Ascending aorta (tissue), 2 donors: ENCODE measurements at regions not wholly inside any gene's neighbourhood (a gene's known extent, or its start where the extent isn't known, plus 50 kb on each side); places are given as distances from the start of the nearest gene placed in this dataset.
"Not testable (repeated sequence)": the region's sequence is repeated elsewhere in the genome, so short reads cannot be mapped to it uniquely, and the experiment has no call there.

Experiments used
- DNase-seq, 2 donors: peaks; one replicate each; pipeline ENCODE4 v3.0.0-alpha.2; 2019; ENCODE audit warnings: low spot score in 2 of 2
- H3K27ac ChIP-seq, 2 donors: fragments of 200-600 bp; sonication (generic); one replicate each; pipeline ENCODE4 v1.5.1; 2016 to 2017; ENCODE audit warnings: mild to moderate bottlenecking in 1 of 2
- H3K27me3 ChIP-seq: fragments of 200-600 bp; sonication (generic); one replicate; pipeline ENCODE4 v1.5.1; 2017
- H3K36me3 ChIP-seq, 2 donors: fragments of 200-600 bp; sonication (generic); one replicate each; pipeline ENCODE4 v1.5.1; 2016
- H3K4me1 ChIP-seq, 2 donors: fragments of 200-600 bp; sonication (generic); one replicate each; pipeline ENCODE4 v1.5.1; 2016 to 2017; ENCODE audit warnings: mild to moderate bottlenecking in 1 of 2
- H3K4me3 ChIP-seq, 2 donors: fragments of 200-600 bp; sonication (generic); one replicate each; pipeline ENCODE4 v1.5.1; 2016 to 2017; ENCODE audit warnings: mild to moderate bottlenecking in 1 of 2
- H3K9me3 ChIP-seq, 2 donors: fragments of 200-600 bp; sonication (generic); one replicate each; pipeline ENCODE4 v1.5.1; 2016
- intact Hi-C: fragments of 100-400 bp; cut with DNase I; formaldehyde crosslinking; loops from one replicate; pipeline ENCODE4 v1.15.1; 2023
- TF ChIP-seq, protein P1 (sequence below), 3 experiments: fragments of 200-600 bp in 2 of 3; fragments of 450-650 bp in 1 of 3; sonication (generic) in 2 of 3; IDR thresholded peaks; one replicate each; pipeline ENCODE4 v1.5.1; 2016 to 2019; ENCODE audit warnings: antibody characterized with exemption in 3 of 3, mild to moderate bottlenecking in 1 of 3, moderate library complexity in 1 of 3

DNA sequence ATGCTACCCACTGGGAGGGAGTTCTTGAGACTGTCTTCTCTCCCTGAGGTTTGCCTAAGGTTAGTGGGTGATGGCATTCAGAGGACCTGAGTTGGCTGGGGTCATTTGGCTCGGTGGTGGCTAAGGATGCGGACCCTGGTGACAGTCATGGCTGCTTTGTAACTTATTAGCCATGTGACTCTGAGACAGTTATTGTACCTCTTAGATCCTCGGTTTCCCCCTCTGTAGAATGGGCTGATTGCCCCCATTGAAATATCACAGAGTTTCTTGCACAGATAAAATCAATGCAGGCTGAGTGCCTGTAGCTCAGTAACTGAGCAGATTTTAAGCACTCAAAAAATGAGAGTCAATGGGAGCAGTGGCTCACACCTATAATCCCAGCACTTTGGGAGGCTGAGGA is 96.7 kb upstream of the MED13L start:
- no peak for DNase-seq
- H3K27ac ChIP-seq, result peak overlapping the region; percentile 81 to 89
- H3K4me3 ChIP-seq, result no peak overlapping the region
- H3K4me1 ChIP-seq, result peaks cover 4 to 25% of the 10 kb centered on the region in 2 donors
- intact Hi-C loops, result no loop called here
- H3K9me3 ChIP-seq, result no peaks in the 10 kb centered on the region
- TF ChIP-seq, protein P1, sequence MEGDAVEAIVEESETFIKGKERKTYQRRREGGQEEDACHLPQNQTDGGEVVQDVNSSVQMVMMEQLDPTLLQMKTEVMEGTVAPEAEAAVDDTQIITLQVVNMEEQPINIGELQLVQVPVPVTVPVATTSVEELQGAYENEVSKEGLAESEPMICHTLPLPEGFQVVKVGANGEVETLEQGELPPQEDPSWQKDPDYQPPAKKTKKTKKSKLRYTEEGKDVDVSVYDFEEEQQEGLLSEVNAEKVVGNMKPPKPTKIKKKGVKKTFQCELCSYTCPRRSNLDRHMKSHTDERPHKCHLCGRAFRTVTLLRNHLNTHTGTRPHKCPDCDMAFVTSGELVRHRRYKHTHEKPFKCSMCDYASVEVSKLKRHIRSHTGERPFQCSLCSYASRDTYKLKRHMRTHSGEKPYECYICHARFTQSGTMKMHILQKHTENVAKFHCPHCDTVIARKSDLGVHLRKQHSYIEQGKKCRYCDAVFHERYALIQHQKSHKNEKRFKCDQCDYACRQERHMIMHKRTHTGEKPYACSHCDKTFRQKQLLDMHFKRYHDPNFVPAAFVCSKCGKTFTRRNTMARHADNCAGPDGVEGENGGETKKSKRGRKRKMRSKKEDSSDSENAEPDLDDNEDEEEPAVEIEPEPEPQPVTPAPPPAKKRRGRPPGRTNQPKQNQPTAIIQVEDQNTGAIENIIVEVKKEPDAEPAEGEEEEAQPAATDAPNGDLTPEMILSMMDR (IDR thresholded peaks at IDR 0.05), result no peak
- H3K27me3 ChIP-seq, result no peaks in the 10 kb centered on the region
- H3K36me3 ChIP-seq, result no peaks in the 10 kb centered on the region

DNA sequence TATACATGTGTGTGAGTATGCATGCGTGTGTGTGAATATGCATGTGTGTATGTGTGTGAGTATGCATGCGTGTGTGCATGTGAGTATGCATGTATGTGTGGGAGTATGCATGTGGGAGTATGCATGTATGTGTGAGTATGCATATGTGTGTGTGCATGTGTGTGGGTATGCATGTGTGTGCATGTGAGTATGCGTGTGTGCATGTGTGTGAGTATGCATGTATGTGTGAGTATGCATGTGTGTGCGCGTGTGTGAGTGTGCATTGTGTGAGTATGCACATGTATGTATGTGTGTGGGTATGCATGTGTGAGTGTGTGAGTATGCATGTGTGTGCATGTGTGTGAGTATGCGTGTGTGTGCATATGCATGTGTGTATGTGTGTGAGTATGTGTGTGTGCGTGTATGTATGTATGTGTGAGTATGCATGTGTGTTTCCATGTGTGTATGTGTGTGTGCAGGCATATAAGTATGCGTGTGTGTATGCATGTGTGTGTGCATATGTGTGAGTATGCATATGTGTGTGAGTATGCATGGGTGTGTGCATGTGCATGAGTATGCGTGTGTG is 97.9 kb upstream of the MED13L start:
- Histone ChIP-seq H3K9me3 (no peaks in the 10 kb centered on the region), H3K4me3 (no peak overlapping the region), H3K27me3 (no peaks in the 10 kb centered on the region), H3K27ac (no peak overlapping the region), H3K36me3 (no peaks in the 10 kb centered on the region), H3K4me1 (peaks cover 4 to 25% of the 10 kb centered on the region in 2 donors)
- intact Hi-C loops, result no loop called here
- TF ChIP-seq, protein P1 (IDR thresholded peaks at IDR 0.05), result no peak
- no peak for DNase-seq

DNA sequence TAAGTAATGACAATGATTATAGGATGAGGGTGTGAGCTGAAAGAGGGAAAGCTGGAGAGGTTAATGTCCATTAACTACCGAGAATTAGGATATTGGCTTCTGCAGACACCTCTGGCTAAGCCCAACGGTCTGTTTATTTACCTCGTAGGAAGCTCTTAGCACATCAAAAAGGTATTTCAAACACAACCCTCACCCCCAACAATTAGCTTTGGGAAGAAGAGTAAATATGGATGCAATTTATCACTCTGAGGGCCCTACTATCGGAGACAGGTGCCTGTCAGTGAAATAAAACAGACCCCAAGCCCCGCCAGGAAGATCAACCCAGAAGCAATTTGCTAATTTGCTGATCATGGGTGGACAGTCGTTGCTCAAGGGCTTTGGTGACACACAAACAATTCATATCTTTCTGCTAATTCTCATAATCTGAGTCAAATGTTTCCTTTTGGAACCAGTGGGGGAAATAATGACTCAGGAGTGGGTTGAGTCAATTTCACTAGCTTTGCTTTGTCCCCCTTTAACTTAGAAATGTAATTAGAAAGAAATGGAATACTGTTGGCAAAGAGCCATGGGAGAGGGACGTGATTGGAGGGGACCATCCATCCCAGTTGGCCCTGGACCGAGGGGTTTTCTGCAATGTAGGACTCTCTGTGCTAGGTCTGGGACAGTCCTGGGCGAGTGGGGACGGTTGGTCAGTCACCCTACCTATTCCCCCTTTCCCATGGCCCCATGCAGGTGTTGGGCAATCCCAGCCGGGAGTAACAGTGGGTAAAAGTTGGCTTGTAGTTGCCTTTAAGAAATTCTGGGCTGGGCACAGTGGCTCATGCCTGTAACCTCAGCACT is 99.1 kb upstream of the MED13L start:
- H3K4me1 ChIP-seq, result peaks cover 4 to 25% of the 10 kb centered on the region in 2 donors
- H3K9me3 ChIP-seq, result no peaks in the 10 kb centered on the region
- intact Hi-C loops, result no loop called here
- H3K27ac ChIP-seq, result peak overlapping the region in 1 of 2 donors; percentile 26
- TF ChIP-seq, protein P1 (IDR thresholded peaks at IDR 0.05), result no peak
- no peak overlapping the region for H3K4me3 ChIP-seq
- no peaks in the 10 kb centered on the region for H3K36me3 ChIP-seq
- peak in 1 of 2 donors; percentile 75 for DNase-seq
- no peaks in the 10 kb centered on the region for H3K27me3 ChIP-seq

DNA sequence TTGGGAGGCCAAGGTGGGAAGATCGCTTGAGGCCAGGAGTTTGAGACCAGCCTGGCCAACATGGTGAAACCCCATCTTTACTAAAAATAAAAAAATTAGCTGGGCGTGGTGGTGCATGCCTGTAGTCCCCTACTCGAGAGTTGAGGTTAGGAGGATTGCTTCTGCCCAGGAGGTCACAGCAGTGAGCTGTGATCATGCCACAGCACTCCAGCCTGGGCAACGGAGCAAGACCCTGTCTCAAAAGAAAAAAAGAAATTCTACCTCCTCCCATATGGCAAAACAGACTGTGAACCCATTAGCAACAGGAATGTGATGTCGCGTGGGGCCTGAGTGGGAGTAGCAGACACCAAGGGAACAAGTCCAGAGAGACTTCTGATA is 99.7 kb upstream of the MED13L start:
- H3K27ac ChIP-seq, H3K36me3 ChIP-seq, H3K27me3 ChIP-seq, DNase-seq, H3K9me3 ChIP-seq, intact Hi-C loops, H3K4me3 ChIP-seq: not testable (repeated sequence)
- peaks cover 4 to 28% of the 10 kb centered on the region in 2 donors for H3K4me1 ChIP-seq

DNA sequence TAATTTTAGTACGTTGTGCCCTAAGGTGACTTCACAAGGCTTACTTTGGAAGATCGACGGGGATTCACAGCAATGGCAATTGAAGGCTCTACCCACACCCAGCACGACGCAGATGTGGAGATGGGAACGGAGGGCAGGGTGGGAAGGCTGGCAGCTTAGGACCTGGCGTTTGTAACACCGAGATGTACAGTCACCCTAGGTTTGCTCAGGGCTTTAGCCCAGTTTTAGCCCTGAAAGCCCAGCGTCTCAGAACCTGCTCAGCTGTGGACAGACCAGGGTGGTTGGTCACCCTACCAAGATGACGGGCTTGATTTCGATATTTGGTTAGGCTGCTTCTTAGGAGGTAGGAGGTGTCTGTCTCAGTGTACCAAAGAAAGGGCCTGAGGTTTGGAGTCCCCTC is 100.5 kb upstream of the MED13L start:
- peaks cover 8 to 33% of the 10 kb centered on the region in 2 donors for H3K4me1 ChIP-seq
- TF ChIP-seq, protein P1 (IDR thresholded peaks at IDR 0.05), result no peak
- no peaks in the 10 kb centered on the region for H3K27me3 ChIP-seq
- no peak overlapping the region for H3K4me3 ChIP-seq
- no peak for DNase-seq
- no peaks in the 10 kb centered on the region for H3K9me3 ChIP-seq
- intact Hi-C loops, result no loop called here
- no peaks in the 10 kb centered on the region for H3K36me3 ChIP-seq
- no peak overlapping the region for H3K27ac ChIP-seq

DNA sequence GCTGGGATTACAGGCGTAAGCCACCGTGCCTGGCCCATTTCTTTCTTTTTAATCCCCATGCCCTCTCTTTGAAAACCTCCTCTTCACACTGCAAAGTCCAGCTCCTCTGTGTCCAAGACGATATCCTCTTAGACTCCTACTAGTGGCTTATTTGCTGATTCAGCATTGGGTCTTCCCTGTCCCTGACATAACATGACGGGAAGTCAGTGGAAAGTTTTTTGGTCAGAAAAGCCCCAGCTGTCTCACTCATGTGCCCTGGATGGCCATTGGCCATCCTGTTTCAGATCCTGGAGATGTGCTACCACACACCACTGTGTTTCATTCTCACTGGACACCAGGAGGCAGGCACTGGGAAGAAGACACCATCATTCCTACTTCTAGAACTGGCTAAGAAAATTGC is 102.6 kb upstream of the MED13L start:
- Histone ChIP-seq H3K36me3 (no peaks in the 10 kb centered on the region), H3K4me1 (peaks cover 8 to 37% of the 10 kb centered on the region in 2 donors), H3K9me3 (no peaks in the 10 kb centered on the region), H3K27me3 (no peaks in the 10 kb centered on the region), H3K4me3 (no peak overlapping the region), H3K27ac (no peak overlapping the region)
- DNase-seq, result no peak
- intact Hi-C loops, result loop anchor here (5.0 kb wide), 3 partner anchors 103 to 217 kb away; partner anchors contain the start of gene MED13L
- TF ChIP-seq, protein P1 (IDR thresholded peaks at IDR 0.05), result no peak

DNA sequence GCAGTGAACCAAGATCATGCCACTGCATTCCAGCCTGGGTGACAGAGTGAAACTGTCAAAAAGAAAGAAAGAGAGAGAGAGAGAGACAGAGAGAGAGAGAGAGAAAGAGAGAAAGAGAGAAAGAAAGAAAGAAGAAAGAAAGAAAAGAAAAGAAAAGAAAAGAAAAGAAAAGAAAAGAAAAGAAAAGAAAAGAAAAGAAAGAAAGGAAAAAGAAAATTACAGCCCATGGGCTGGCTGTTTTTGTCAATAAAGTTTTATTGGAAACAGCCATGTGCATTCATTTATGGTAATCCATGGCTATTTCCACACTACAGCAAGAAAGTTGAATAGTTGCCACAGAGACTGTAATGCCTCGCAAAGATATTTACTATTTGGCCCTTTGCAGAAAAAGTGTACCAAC is 103.2 kb upstream of the MED13L start:
- H3K36me3 ChIP-seq, DNase-seq, H3K4me3 ChIP-seq, H3K27ac ChIP-seq, H3K27me3 ChIP-seq, H3K9me3 ChIP-seq: not testable (repeated sequence)
- intact Hi-C loops, result loop anchor here (5.0 kb wide), 3 partner anchors 103 to 217 kb away; partner anchors contain the start of gene MED13L
- peaks cover 11 to 42% of the 10 kb centered on the region in 2 donors for H3K4me1 ChIP-seq
